ENCODE measurements at regions not wholly inside any gene's neighbourhood (a gene's known extent, or its start where the extent isn't known, plus 50 kb on each side); places are given as distances from the start of the nearest gene placed in this dataset.

DNA sequence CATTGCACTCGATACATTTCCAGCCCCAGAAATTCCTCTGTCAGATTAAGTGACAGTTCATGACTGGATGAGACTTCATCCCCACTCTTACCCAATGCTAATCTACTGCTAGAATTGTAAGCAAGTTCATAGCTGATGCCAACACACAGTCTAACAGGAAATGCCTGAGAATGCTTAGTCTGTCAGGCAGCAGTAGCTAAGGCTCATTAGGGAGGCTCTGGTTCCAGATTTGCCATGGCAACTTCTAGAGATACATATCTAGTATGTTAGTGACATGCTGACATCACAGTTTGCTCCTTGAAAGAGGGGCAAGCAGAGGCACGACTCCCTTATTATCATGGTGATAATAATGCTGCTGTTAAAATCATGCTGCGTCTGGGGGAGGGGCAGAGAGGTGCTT, 198.4 kb downstream of the RBM43 start:
- TF ChIP-seq REST (IDR thresholded peaks at IDR 0.05; ENCODE audit: insufficient read depth in 1 of 2, low read depth in 2 of 2, low read length in 1 of 2) (no peak), CTCF (IDR thresholded peaks at IDR 0.05) (no peak), POLR2AphosphoS5 (IDR thresholded peaks at IDR 0.05; ENCODE audit: low read depth, low read length) (no peak), SIN3A (IDR thresholded peaks at IDR 0.05; ENCODE audit: borderline replicate concordance, insufficient read depth, low read depth, low read length) (no peak), TCF7L2 (IDR thresholded peaks at IDR 0.05; ENCODE audit: low read depth, low read length) (no peak)
